GM21447 (cell line): ENCODE measurements at regions not wholly inside any gene's neighbourhood (a gene's known extent, or its start where the extent isn't known, plus 50 kb on each side); places are given as distances from the start of the nearest gene placed in this dataset.
"Not testable (repeated sequence)": the region's sequence is repeated elsewhere in the genome, so short reads cannot be mapped to it uniquely, and the experiment has no call there.

Experiments used
- ATAC-seq: cut with Tn5 transposase; IDR thresholded peaks from one replicate; pipeline ENCODE4 v1.9.1; 2021; ENCODE audit not compliant: unreplicated experiment

- ATAC-seq, result no peak
Observed at GRCh38 chr2:198652461-198652860, 805.3 kb downstream of the SATB2 start.

GRCh38 chr2:198645816-198646215 lies 811.9 kb downstream of the SATB2 start:
- ATAC-seq, result no peak

- ATAC-seq, result no peak
Observed at GRCh38 chr2:198641161-198641560, 816.6 kb downstream of the SATB2 start.

- no peak for ATAC-seq
Observed at GRCh38 chr2:198640463-198640862, 817.3 kb downstream of the SATB2 start.

DNA sequence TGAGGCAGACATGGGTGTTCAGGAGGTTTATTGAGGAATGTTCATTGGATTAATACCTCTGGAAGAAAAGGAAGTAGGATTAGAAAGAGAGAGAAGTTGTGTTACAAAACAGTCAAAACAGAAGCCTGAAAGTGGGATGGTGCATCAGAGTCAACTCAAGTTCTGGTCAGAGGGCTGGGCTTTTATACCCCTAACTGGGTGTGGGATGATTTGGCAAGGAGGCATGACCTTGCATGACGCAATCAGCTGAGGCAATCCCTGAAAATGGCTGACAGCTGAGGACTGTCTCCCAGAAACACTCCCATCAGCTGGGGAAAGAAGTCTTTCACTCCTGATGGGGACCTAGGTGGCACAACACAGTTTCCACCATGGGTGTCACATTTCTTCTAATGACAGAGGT lies 818.2 kb downstream of the SATB2 start:
- no peak for ATAC-seq

DNA sequence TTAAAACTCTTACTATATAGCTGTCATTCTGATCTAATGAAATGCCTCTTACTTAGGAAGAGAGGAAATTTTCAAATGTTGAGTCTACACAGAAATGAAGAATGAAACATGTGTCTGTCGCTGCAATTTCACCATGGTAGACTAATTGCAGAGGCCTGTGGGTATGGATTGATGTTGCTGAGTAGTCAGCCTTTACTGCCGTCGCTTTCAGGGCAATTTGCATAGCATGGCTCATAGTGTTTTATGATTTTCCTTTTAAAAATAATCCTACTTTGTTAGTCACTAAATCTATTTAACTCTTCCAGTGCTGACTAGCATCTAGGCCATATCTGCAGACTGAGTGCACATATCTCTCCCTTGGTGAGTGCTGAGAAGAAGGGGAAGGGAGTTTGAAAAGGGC lies 819.2 kb downstream of the SATB2 start:
- no peak for ATAC-seq

GRCh38 chr2:198630384-198630783 lies 826.0 kb downstream of the PLCL1 start:
- no peak for ATAC-seq

- ATAC-seq, result no peak
Observed at GRCh38 chr2:198628596-198628995, 824.2 kb downstream of the PLCL1 start.

GRCh38 chr2:198622986-198623730 lies 818.8 kb downstream of the PLCL1 start:
- no peak for ATAC-seq

GRCh38 chr2:198615972-198616371 lies 811.6 kb downstream of the PLCL1 start:
- no peak for ATAC-seq

GRCh38 chr2:198611201-198611600 lies 806.8 kb downstream of the PLCL1 start:
- ATAC-seq, result no peak

- no peak for ATAC-seq
Observed at GRCh38 chr2:198604599-198604998, 800.2 kb downstream of the PLCL1 start.

DNA sequence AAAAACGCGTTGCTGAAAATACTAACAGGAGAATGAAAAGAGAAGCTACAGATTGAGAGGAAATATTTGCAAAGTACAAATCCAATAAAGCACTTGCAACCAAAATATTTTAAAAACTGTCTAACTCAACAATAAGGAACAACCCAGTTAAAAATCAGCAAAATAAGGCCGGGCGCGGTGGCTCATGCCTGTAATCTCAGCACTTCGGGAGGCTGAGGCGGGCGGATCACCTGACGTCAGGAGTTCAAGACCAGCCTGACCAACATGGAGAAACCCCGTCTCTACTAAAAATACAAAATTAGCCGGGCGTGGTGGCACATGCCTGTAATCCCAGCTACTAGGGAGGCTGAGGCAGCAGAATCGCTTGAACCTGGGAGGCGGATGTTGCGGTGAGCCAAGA lies 798.6 kb downstream of the PLCL1 start:
- not testable (repeated sequence) for ATAC-seq

- no peak for ATAC-seq
Observed at GRCh38 chr2:198597648-198598047, 793.3 kb downstream of the PLCL1 start.

GRCh38 chr2:198596985-198597384 lies 792.6 kb downstream of the PLCL1 start:
- no peak for ATAC-seq

- ATAC-seq, result no peak
Observed at GRCh38 chr2:198595721-198596120, 791.3 kb downstream of the PLCL1 start.

- ATAC-seq, result no peak
Observed at GRCh38 chr2:198591586-198591985, 787.2 kb downstream of the PLCL1 start.

DNA sequence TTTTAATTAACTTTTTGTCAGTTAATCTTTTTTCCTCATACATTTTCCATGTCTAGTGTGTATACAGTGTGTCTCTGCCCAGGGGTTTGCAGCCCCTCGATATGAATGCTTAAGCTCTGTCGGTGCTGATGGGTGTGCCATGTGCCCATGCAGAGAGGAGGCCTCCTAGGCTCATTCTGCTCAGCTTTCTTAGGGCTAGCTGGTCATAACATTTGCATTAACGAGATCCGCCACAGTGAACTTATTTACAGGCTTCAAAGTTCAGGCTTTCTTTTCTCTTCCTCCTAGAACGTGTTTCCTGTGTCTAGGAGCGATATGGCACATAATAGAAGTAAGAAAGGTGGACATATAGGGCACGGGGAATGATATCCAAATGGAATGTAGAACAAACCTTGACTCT lies 783.3 kb downstream of the PLCL1 start:
- no peak for ATAC-seq

- no peak for ATAC-seq
Observed at GRCh38 chr2:198587240-198587639, 782.8 kb downstream of the PLCL1 start.

- no peak for ATAC-seq
Observed at GRCh38 chr2:198571393-198571792, 767.0 kb downstream of the PLCL1 start.

GRCh38 chr2:198558176-198558575 lies 753.8 kb downstream of the PLCL1 start:
- no peak for ATAC-seq

GRCh38 chr2:198546122-198546521 lies 741.7 kb downstream of the PLCL1 start:
- ATAC-seq, result no peak

- ATAC-seq, result no peak
Observed at GRCh38 chr2:198545411-198545810, 741.0 kb downstream of the PLCL1 start.
